M059J (cell line): ENCODE measurements at regions not wholly inside any gene's neighbourhood (a gene's known extent, or its start where the extent isn't known, plus 50 kb on each side); places are given as distances from the start of the nearest gene placed in this dataset.
"Not testable (repeated sequence)": the region's sequence is repeated elsewhere in the genome, so short reads cannot be mapped to it uniquely, and the experiment has no call there.

Source experiments
- DNase-seq: peaks from one replicate; pipeline ENCODE4 v3.0.0-alpha.2; 2012; ENCODE audit warnings: low read depth

GRCh38 chr1:184183919-184184318, 132.4 kb downstream of the TSEN15 start:
- no peak for DNase-seq

DNA sequence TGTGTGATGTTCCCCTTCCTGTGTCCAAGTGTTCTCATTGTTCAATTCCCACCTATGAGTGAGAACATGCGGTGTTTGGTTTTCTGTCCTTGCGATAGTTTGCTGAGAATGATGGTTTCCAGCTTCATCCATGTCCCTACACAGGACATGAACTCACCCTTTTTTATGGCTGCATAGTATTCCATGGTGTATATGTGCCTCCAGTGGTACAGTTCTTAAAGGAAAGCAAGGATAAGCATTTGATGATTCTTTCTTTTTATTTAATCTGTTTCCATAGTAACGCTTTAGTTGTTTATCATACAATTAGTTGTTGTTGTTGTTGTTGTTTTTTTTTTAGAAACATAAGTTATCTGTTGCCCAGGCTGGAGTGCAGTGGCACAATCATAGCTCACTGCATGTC, 133.1 kb downstream of the TSEN15 start:
- DNase-seq = not testable (repeated sequence)

- no peak for DNase-seq
Measured at GRCh38 chr1:184185347-184185746, 133.8 kb downstream of the TSEN15 start.

GRCh38 chr1:184186167-184186566, 134.6 kb downstream of the TSEN15 start:
- no peak for DNase-seq

- no peak for DNase-seq
Measured at GRCh38 chr1:184187097-184187496, 135.6 kb downstream of the TSEN15 start.

- no peak for DNase-seq
Measured at GRCh38 chr1:184188037-184188436, 136.5 kb downstream of the TSEN15 start.

DNA sequence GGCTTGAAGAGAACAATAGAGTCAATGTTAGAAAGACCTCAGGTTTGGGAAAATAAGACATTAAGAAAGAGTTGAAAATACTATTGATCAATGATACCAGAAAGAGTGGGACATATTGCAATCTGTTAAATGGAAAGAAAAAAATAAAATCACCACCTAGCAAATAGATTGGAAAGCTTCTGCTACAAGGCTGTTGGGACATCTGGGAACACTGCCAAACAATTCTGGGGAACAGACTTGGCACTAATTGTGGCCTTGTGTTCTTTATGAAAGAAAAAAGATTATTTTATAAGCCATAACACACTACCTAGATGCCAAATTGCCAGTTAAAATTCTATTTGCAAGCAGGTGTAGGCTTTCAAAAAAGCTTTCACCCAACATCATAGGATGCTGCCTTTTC, 137.8 kb downstream of the TSEN15 start:
- peak; percentile 18 for DNase-seq

DNA sequence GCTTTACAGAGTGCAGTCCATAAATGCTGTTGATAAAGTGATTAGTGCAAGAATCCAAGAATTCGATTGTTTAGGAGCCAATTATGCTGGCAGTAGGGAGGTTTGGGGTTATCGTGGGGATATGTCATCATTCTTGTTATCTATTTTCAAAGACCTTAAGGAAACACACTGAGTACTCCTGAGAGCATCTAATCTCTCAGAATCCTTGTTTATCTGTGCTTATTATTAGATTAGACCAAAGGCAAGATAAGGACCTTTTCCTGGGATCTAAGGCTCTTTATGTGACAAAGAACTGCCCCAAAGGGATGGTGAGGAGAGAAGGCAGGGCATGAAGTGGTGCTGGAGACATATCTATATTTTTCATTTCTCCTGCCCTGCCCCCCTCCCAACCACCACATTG, 139.1 kb downstream of the TSEN15 start:
- DNase-seq = no peak

DNA sequence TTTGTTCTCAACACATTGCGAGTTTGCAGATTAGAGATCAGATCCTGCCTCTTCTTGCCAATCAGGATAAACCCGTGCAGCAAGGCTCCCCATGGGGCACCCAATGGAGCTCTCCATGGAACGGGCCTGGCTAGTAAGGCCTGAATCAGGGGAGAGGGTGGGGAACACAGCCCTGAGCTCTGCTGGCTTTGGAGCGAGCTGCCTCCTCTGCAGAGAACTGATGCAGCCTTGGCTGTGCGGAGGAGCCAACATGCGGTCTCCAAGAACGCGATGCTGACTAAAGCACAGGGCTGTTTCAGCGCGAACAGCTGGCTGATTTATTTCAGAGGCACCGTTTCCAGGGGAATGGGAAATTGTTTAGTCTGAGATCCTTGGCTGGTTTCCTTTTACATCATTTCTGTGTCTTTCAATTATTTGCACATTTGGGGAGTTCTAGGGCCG, 139.7 kb downstream of the TSEN15 start:
- DNase-seq = peak; percentile 50

- no peak for DNase-seq
Measured at GRCh38 chr1:184192796-184193195, 141.3 kb downstream of the TSEN15 start.

GRCh38 chr1:184193451-184193850, 141.9 kb downstream of the TSEN15 start:
- no peak for DNase-seq

DNA sequence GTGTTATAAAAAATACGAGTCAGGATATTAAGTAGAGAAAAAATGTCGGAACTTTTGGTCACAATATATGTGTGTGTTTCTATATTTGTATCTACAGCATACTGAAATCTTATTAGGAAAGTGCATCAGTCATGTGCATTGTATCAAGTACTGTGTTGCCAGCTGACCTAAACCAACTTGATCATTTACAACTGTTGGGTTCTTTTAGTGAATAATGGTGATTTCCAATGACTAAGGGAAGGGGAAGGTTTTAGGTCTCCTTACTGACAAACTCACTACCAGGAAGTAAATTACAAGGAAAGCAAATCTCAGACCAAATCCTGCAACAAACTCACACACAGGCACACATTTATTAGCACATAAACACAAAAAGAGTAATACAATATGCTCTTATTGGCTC, 142.7 kb downstream of the TSEN15 start:
- no peak for DNase-seq

DNA sequence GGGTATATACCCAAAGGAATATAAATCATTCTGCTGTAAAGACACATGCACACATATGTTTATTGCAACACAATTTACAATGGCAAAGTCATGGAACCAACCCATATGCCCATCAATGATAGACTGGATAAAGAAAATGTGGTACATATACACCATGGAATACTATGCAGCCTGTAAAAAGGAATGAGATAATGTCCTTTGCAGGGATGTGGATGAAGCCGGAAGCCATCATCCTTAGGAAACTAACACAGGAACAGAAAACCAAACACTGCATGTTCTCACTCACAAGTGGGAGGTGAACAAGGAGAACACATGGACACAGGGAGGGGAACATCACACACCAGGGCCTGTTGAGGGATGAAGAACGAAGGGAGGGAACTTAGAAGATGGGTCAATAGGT, 144.2 kb downstream of the TSEN15 start:
- not testable (repeated sequence) for DNase-seq

DNA sequence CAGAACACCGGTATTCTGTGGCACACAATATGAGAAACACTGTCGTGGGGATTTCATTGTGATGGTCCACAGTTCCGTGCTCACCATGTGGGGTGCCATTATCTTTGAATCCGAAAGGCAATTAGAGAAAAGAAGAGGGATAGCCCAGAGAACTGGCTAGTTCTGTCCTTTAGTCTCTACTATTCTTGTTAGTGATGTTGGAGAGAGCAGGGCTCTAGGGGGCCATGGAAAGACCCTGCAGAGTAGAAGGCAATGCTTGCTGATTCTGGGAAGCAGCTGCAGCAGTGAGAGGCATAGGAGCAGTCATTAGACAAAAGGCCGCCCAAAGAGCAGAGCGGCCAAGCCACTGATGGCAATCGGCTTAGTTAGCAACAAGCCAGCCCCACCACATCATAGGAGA, 146.3 kb downstream of the TSEN15 start:
- no peak for DNase-seq

GRCh38 chr1:184199036-184199435, 147.5 kb downstream of the TSEN15 start:
- no peak for DNase-seq

- no peak for DNase-seq
Measured at GRCh38 chr1:184199438-184200085, 148.0 kb downstream of the TSEN15 start.

DNA sequence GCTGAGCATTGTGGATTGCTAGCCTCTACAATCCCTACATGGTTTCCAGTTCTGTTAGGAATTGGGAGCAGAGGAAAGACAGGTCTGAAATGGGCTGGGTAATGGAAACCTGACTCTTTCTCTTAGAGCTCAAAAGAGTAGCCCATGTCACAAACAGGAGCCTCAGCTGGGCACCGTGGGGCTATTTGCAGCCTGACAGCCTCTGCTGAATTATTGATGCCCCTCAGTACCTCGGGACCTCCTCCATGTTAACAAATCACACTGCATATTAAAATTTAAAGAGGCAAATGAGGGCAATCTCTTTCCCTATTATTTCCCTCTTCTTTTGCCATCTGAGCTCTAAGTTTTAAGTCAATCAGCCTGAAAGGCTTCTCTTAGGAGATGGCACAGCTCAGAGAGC, 157.1 kb downstream of the TSEN15 start:
- DNase-seq = no peak

- DNase-seq = peak; percentile 68
Measured at GRCh38 chr1:184210031-184210430, 158.5 kb downstream of the TSEN15 start.

- DNase-seq = no peak
Measured at GRCh38 chr1:184210862-184211261, 159.3 kb downstream of the TSEN15 start.

DNA sequence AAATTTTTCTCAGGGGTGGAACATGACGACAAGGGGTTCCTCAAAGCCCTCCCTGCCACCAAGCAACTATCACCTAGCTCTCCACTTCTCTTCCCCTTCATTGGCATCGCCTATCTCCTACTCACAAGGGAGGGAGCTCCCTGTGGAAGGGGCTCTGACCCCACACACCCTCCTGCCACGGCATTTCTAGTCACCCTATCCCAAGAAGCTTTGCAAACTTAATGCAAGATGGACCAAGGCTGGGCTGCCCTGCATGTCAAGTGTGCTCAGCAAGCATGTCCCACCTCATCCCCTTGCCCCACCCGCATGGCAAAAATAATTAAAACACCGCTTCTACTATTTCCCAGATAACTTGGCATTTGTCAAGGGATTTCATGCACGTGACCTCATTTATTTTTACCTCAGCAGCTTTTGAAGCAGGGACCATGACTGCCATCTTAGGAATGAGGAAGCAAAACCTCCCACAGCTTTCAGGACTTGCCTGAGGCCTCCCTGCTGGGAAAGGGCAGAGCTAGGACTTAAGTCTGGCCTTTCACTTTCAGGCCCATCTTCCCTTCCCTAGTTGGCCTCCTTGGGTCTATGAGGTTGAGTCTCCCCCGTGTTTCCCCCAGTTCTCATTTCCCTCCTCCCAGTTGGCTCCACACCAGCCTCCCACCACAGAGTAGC, 161.3 kb downstream of the TSEN15 start:
- peak; percentile 93 for DNase-seq

GRCh38 chr1:184214128-184214527, 162.6 kb downstream of the TSEN15 start:
- no peak for DNase-seq

GRCh38 chr1:184215274-184215925, 163.9 kb downstream of the TSEN15 start:
- DNase-seq = no peak

DNA sequence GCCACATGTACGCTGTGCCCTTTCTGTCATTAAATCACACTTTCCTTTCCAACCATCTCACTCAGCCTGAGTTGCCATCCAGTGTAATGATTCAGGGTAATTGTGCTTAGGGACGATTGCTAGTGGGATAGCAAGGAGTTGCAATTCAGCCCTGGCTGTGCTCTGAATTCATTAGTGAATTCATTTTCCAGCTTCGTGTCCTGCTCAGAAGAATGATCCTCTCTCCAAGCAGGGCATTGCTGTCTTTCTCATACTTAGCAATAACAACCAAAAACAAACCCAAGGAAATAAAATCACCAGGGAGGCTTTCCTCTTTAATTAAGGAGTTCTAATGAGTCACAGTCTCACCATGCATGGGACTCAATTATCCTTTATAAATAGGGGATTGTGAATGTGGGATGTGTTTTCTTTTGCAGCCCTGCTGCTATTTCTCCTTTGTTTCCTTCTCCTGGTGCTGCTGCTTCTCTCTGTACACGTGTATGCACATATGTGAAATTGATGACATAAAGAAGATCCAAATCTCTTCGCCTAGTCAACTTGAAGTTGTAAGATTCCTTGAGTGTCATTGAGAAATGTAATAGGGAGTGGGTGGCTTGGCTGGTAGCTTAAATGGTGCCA, 167.0 kb downstream of the TSEN15 start:
- peak; percentile 9 for DNase-seq
